Psoas muscle (tissue), 7 donors: ENCODE measurements at regions not wholly inside any gene's neighbourhood (a gene's known extent, or its start where the extent isn't known, plus 50 kb on each side); places are given as distances from the start of the nearest gene placed in this dataset.
A peak's percentile ranks its signal among the peaks of the same experiment; 100 is the strongest.

ENCODE experiments used
- ATAC-seq, 4 donors: fragments of 200-7000 bp; cut with Tn5 transposase; one replicate each; pipeline ENCODE4 v1.9.1; 2020; ENCODE audit warnings: moderate library complexity in 3 of 4, mild to moderate bottlenecking in 2 of 4
- DNase-seq, 2 donors: peaks; one replicate each; pipeline ENCODE4 v3.0.0-alpha.2; 2020
- H3K27ac ChIP-seq: fragments of 200-600 bp; one replicate; pipeline ENCODE4 v1.8.0; 2022
- H3K27me3 ChIP-seq, 3 donors: fragments of 200-600 bp in 1 of 3; one replicate each; pipeline versions ENCODE4 v1.6.1 to v1.8.0; 2013 to 2022; ENCODE audit warnings: low read length in 2 of 3, mild to moderate bottlenecking in 2 of 3, moderate library complexity in 1 of 3; ENCODE audit not compliant: insufficient read depth in 3 of 3
- H3K36me3 ChIP-seq, 2 donors: fragments of 200-600 bp in 1 of 2; one replicate each; pipeline versions ENCODE4 v1.6.1 to v1.8.0; 2013 to 2022; ENCODE audit warnings: low read depth in 1 of 2, mild to moderate bottlenecking in 1 of 2, moderate library complexity in 1 of 2; ENCODE audit not compliant: insufficient read depth in 1 of 2
- H3K4me1 ChIP-seq: fragments of 200-600 bp; one replicate; pipeline ENCODE4 v1.8.0; 2022
- H3K4me3 ChIP-seq: fragments of 200-600 bp; one replicate; pipeline ENCODE4 v1.8.0; 2022; ENCODE audit warnings: mild to moderate bottlenecking
- H3K9me3 ChIP-seq: fragments of 200-600 bp; one replicate; pipeline ENCODE4 v1.8.0; 2022
- WGBS, 3 donors: extraction: QIAGEN DNeasy Blood & Tissue Kit; methylation state at CpG; one replicate each; pipeline versions ENCODE4 v1.1.6 to v1.1.7; 2013; 5-methylcytosine and 5-hydroxymethylcytosine counted together
- intact Hi-C, 2 donors: fragments of 100-400 bp; cut with DNase I; formaldehyde crosslinking; loops; one replicate each; pipeline versions ENCODE4 v1.11.0 to v1.14.2; 2022
- TF ChIP-seq, protein P1 (sequence below): fragments of 200-600 bp; IDR thresholded peaks from one replicate; pipeline ENCODE4 v1.8.0; 2022; ENCODE audit warnings: antibody characterized with exemption
- donor health status: healthy with polysubstance abuse.
- donor health status: DM: no; HTN: no; CAD: no; lungs with moderate emphysema.
- donor health status: Bipolar disorder and iron deficiency.
- donor health status: healthy.
- donor health status: DM: yes; HTN: yes; CAD: no.
- donor health status: DM: no; HTN: no; CAD: no.
- donor health status: DM: yes; HTN: yes; CAD: no.

DNA sequence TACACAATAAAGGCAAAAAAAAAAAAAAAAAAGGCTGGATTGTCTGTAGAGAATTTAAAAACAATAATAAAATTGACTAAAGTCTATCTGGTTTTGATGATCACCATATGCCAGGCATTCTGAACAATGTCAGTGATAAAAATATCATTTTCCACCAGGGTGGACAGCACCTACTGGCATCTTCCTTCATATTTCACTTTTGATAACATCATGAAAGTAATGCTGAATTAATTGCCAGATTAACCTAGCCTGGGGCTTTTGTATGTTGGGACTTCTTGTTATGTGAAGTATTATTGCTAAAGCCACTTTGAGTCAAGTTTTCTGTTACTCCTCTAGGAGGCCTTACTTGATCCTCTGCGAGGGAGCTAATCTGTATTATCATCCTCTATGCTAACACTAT, 73.8 kb upstream of the FAM98A start:
- H3K4me3 ChIP-seq: no peak overlapping the region
- no peaks in the 10 kb centered on the region for H3K9me3 ChIP-seq
- TF ChIP-seq, protein P1, sequence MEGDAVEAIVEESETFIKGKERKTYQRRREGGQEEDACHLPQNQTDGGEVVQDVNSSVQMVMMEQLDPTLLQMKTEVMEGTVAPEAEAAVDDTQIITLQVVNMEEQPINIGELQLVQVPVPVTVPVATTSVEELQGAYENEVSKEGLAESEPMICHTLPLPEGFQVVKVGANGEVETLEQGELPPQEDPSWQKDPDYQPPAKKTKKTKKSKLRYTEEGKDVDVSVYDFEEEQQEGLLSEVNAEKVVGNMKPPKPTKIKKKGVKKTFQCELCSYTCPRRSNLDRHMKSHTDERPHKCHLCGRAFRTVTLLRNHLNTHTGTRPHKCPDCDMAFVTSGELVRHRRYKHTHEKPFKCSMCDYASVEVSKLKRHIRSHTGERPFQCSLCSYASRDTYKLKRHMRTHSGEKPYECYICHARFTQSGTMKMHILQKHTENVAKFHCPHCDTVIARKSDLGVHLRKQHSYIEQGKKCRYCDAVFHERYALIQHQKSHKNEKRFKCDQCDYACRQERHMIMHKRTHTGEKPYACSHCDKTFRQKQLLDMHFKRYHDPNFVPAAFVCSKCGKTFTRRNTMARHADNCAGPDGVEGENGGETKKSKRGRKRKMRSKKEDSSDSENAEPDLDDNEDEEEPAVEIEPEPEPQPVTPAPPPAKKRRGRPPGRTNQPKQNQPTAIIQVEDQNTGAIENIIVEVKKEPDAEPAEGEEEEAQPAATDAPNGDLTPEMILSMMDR: no peak
- DNase-seq: no peak
- no peak overlapping the region for H3K27ac ChIP-seq
- intact Hi-C loops: loop anchor here in 1 of 2 donors (10.0 kb wide), 1 partner anchor 1732 kb away; no protein-coding TSS in a partner anchor
- ATAC-seq: no peak
- WGBS, 3 donors: 71 to 82% (median 73%) methylated on average over 1 of the region's 1 CpG
- H3K4me1 ChIP-seq: no peaks in the 10 kb centered on the region
- no peaks in the 10 kb centered on the region for H3K27me3 ChIP-seq
- no peaks in the 10 kb centered on the region for H3K36me3 ChIP-seq

DNA sequence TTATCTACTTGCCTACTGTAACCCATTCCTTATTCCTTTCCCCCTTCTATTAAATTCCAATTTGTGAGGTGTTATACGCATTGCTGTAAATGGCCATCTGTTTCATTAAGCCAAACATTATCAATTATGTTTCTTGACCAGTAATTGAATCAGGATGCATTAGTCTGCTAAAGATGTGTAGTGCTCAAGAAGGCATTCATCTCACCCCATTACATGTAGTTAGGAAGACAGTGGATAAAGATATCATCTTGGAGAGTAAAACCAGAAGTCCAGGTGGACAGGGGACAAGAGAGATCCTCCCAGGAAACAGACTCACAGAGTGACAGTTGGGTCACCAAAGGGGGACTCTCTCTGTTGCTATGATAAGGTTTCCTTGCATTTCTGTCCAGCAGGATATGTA, 73.3 kb upstream of the FAM98A start:
- H3K9me3 ChIP-seq: no peaks in the 10 kb centered on the region
- H3K36me3 ChIP-seq: no peaks in the 10 kb centered on the region
- DNase-seq (no peak), ATAC-seq (no peak)
- H3K4me3 ChIP-seq: no peak overlapping the region
- 93 to 100% (median 97%) methylated on average over 1 of the region's 1 CpG for WGBS, 3 donors
- H3K27ac ChIP-seq: no peak overlapping the region
- intact Hi-C loops: loop anchor here in 1 of 2 donors (10.0 kb wide), 1 partner anchor 1732 kb away; no protein-coding TSS in a partner anchor
- H3K27me3 ChIP-seq: no peaks in the 10 kb centered on the region
- TF ChIP-seq, protein P1: no peak
- H3K4me1 ChIP-seq: no peaks in the 10 kb centered on the region

DNA sequence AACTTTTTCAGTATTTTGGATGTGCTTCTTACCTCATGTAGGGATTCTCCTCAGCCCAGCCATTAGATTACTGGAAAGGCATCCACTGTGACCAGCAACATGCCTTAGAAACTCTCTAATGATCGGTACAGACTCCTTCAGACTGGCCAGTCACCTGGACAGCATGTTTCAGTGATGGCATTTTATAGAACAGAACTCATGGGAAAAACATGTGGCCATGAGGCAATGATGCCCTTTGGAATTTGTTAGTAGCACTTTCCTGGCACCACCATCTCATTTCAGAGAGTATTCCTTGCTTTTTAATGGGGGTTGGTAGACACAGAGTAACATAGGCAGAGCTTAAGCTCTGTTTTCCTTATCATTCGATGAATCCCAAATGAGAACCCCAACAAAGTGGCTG, 72.1 kb upstream of the FAM98A start:
- Histone ChIP-seq H3K27ac (no peak overlapping the region), H3K4me3 (no peak overlapping the region), H3K4me1 (no peaks in the 10 kb centered on the region), H3K27me3 (no peaks in the 10 kb centered on the region), H3K9me3 (no peaks in the 10 kb centered on the region), H3K36me3 (no peaks in the 10 kb centered on the region)
- TF ChIP-seq, protein P1: no peak
- WGBS, 3 donors: 78 to 93% (median 88%) methylated on average over 2 of the region's 2 CpGs
- intact Hi-C loops: loop anchor here in 1 of 2 donors (10.0 kb wide), 1 partner anchor 1734 kb away; no protein-coding TSS in a partner anchor
- peak in 1 of 4 donors; percentile 61 for ATAC-seq
- DNase-seq: no peak

DNA sequence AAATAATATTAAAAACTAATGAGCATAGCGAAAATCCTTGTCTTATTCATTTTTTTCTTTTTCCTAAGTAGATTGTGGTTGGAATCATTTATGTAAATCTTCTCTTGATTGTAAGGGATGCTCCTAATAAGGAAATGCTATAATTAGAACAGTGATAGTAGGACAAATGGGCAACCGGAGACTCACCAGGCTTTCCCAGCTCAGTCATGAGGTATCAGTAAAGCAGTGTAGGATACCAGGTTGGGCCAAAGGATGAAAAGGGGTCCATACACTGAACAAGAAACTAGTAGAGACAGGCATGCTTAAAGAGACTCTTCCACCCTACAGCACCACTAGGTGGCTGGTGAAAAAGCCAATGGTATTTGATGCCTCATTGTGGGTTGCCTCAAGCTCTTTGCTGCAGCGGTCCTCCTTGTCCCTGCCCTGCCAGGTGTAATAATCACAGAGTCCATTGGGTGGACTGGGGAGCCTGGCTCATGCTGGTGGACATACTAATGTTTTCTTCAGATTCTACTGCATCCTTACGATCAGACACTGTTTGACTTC, 71.4 kb upstream of the FAM98A start:
- 65 to 69% (median 67%) methylated on average over 4 of the region's 4 CpGs for WGBS, 3 donors
- Histone ChIP-seq H3K9me3 (no peaks in the 10 kb centered on the region), H3K36me3 (no peaks in the 10 kb centered on the region), H3K27ac (no peak overlapping the region), H3K4me3 (no peak overlapping the region), H3K27me3 (no peaks in the 10 kb centered on the region), H3K4me1 (no peaks in the 10 kb centered on the region)
- ATAC-seq: peak in 2 of 4 donors; percentile 53 to 76
- no peak for DNase-seq
- TF ChIP-seq, protein P1: no peak
- intact Hi-C loops: loop anchor here in 1 of 2 donors (10.0 kb wide), 1 partner anchor 1734 kb away; no protein-coding TSS in a partner anchor

DNA sequence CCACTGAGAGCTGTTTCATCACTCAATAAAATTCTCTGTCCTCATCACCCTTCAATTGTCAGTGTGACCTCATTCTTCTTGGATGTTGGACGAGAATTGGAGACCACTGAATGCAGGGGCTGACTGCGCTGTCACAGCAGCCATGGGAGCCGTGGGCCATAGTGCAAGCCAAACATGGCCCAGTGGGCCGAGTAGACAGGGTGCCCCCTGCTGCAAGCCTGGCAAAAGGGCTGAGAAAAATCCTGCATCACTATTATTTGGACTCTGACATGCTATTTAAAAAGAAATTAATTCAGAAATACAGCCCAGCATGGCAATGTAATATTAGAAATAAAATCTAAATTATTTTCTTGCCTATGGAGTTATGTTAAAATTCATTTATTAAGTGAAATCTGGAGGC, 67.8 kb upstream of the FAM98A start:
- TF ChIP-seq, protein P1: no peak
- intact Hi-C loops: no loop called here
- Histone ChIP-seq H3K9me3 (peaks cover 7% of the 10 kb centered on the region), H3K36me3 (no peaks in the 10 kb centered on the region), H3K4me3 (no peak overlapping the region), H3K27ac (no peak overlapping the region), H3K27me3 (no peaks in the 10 kb centered on the region), H3K4me1 (no peaks in the 10 kb centered on the region)
- ATAC-seq (no peak), DNase-seq (no peak)
- 63 to 78% (median 67%) methylated on average over 4 of the region's 4 CpGs for WGBS, 3 donors
